ENCODE measurements at regions not wholly inside any gene's neighbourhood (a gene's known extent, or its start where the extent isn't known, plus 50 kb on each side); places are given as distances from the start of the nearest gene placed in this dataset.

GRCh38 chr5:90020575-90021538, 388.7 kb downstream of the CETN3 start:
- no peak for TF ChIP-seq POLR2AphosphoS5 (IDR thresholded peaks at IDR 0.05)
- no peak for TF ChIP-seq REST (IDR thresholded peaks at IDR 0.05; ENCODE audit: borderline replicate concordance)
- TF ChIP-seq TAF1 (IDR thresholded peaks at IDR 0.05; ENCODE audit: low read depth) = no peak
- TF ChIP-seq CTCF (IDR thresholded peaks at IDR 0.05; ENCODE audit: poor library complexity, severe bottlenecking) = no peak
- TF ChIP-seq EP300 (conservative IDR thresholded peaks at IDR 0.05; ENCODE audit: poor library complexity, severe bottlenecking) = no peak
- no peak for TF ChIP-seq EZH2 (IDR thresholded peaks at IDR 0.05; ENCODE audit: borderline replicate concordance, insufficient read depth, low read length, poor library complexity, severe bottlenecking)
- TF ChIP-seq SMC3 (conservative IDR thresholded peaks at IDR 0.05; ENCODE audit: poor library complexity) = no peak
- TF ChIP-seq MXI1 (conservative IDR thresholded peaks at IDR 0.05; ENCODE audit: poor library complexity, severe bottlenecking) = no peak

Measured in neural cell (in vitro differentiated cells).